ENCODE measurements at regions not wholly inside any gene's neighbourhood (a gene's known extent, or its start where the extent isn't known, plus 50 kb on each side); places are given as distances from the start of the nearest gene placed in this dataset.

- Histone ChIP-seq H2BK12ac (ENCODE audit: insufficient read length, low read depth, low read length) (no peak overlapping the region), H3K23ac (ENCODE audit: insufficient read length, low read depth, low read length) (no peak overlapping the region), H4K20me1 (ENCODE audit: control insufficient read depth, insufficient read depth, insufficient read length) (no peaks in the 10 kb centered on the region), H4K8ac (replicated peaks; ENCODE audit: insufficient read length, low read depth, low read length) (no peak overlapping the region), H3K9me3 (ENCODE audit: control insufficient read depth, low read depth, low read length) (no peaks in the 10 kb centered on the region), H3K9ac (ENCODE audit: extremely low read depth, insufficient read length, low read length) (no peak overlapping the region), H2BK5ac (ENCODE audit: insufficient read length, low read length) (no peak overlapping the region), H3K27me3 (ENCODE audit: insufficient read depth, low read length) (no peaks in the 10 kb centered on the region), H2BK15ac (ENCODE audit: low read depth, low read length) (no peak overlapping the region), H3K23me2 (ENCODE audit: insufficient read length, low read depth, low read length, poor library complexity, severe bottlenecking) (no peaks in the 10 kb centered on the region), H2BK120ac (ENCODE audit: low read depth, low read length, poor library complexity, severe bottlenecking) (no peak overlapping the region), H2BK20ac (ENCODE audit: low read depth, low read length, poor library complexity, severe bottlenecking) (no peak overlapping the region), H3T11ph (ENCODE audit: low read length) (no peak overlapping the region), H3K79me2 (ENCODE audit: insufficient read depth, low read length) (no peaks in the 10 kb centered on the region), H3K18ac (ENCODE audit: insufficient read length, low read depth, low read length) (no peak overlapping the region), H3K27ac (ENCODE audit: insufficient read length, low read depth, low read length) (no peak overlapping the region), H3K4ac (ENCODE audit: low read depth, low read length) (no peak overlapping the region), H4K91ac (ENCODE audit: insufficient read length, low read depth, low read length) (no peak overlapping the region), H3K56ac (ENCODE audit: insufficient read length, low read depth, low read length) (no peak overlapping the region), H3K79me1 (ENCODE audit: insufficient read depth, low read depth, low read length, poor library complexity, severe bottlenecking) (no peaks in the 10 kb centered on the region), H2AK5ac (ENCODE audit: insufficient read length, low read length) (no peak overlapping the region), H4K5ac (ENCODE audit: insufficient read length, low read depth, low read length) (no peak overlapping the region), H2AFZ (ENCODE audit: low read length) (no peak overlapping the region), H3K4me1 (ENCODE audit: insufficient read depth, low read length) (no peaks in the 10 kb centered on the region), H3K4me2 (ENCODE audit: insufficient read depth, insufficient read length, low read length) (no peak overlapping the region), H3K14ac (ENCODE audit: insufficient read depth, low read length) (no peak overlapping the region)
- peaks cover 14 to 19% of the 10 kb centered on the region in 2 experiments for H3K4me1 Mint-ChIP-seq
- no peak overlapping the region for H3K4me3 Mint-ChIP-seq
- H3K27ac Mint-ChIP-seq, result no peak overlapping the region; a peak in 1 of 7 replicates
- WGBS (ENCODE audit: extremely low coverage, insufficient read length, low lambda C conversion rate), result no CpG with 5 or more reads among the region's 6 CpGs
- no peak for TF ChIP-seq CTCF (conservative IDR thresholded peaks at IDR 0.05)
- no peaks in the 10 kb centered on the region for H3K36me3 Mint-ChIP-seq (ENCODE audit: insufficient read depth in 1 of 3, low read depth in 3 of 3)
- H3K27me3 Mint-ChIP-seq (ENCODE audit: low read depth), result peaks cover 34% of the 10 kb centered on the region
- peak; percentile 13 for DNase-seq
- no peaks in the 10 kb centered on the region for H3K9me3 Mint-ChIP-seq
Observed at GRCh38 chr20:58138395-58138794, 90.1 kb downstream of the ANKRD60 start.
